GM18505 (cell line): ENCODE measurements at regions not wholly inside any gene's neighbourhood (a gene's known extent, or its start where the extent isn't known, plus 50 kb on each side); places are given as distances from the start of the nearest gene placed in this dataset.

Experiments
- ATAC-seq: cut with Tn5 transposase; IDR thresholded peaks from one replicate; pipeline ENCODE4 v1.9.1; 2021; ENCODE audit not compliant: unreplicated experiment
- POLR2A ChIP-seq: IDR thresholded peaks from 4 replicates; pipeline ENCODE4 v1.6.1; 2011; ENCODE audit warnings: borderline replicate concordance; ENCODE audit not compliant: insufficient read depth, insufficient read length; ENCODE audit errors: extremely low read depth

DNA sequence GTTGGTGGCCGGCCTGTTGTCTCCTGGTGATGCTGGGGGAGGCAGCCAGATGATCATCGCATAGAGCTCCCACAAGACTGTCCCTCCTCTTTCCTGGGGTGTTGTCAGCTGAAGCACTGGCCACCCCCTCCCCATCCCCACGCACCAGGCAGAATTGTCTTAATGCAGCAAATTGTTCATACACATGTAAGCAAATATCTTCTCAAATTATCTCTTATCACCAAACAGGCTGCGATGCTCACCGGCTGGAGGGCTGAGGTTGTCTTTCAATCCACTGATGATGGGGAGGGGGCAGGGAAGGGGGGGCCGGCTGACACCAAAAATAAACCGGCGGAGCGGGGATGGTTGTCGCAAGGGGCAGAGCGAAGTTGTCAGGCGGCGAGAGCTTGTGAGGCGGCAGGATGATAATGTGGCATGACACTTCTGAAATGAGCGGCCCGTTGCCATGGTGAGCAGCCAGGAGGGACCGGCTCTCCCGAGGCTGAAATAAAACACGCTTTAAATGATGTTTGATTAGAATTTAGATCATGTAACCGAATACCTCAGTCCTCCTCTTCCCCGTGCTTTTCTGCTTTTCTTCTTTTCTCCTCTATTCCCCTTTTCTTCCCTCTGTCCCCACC, 59.8 kb downstream of the MRM1 start:
- ATAC-seq: no peak
- TF ChIP-seq POLR2A: no peak

DNA sequence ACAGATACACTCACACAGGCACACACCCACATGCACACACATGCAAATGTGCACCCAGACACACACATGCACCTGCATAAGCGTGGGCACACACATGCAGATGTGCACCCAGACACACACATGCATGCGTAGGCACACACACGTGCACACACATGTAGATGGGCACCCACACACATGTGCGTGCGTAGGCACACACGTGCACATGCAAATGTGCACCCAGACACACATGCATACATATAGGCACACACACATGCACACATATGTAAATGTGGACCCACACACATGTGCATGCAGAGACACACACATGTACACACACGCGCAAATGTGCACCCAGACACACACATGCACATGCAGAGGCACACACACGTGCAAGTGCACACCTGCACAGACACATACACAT, 60.3 kb downstream of the MRM1 start:
- no peak for TF ChIP-seq POLR2A
- ATAC-seq: no peak

DNA sequence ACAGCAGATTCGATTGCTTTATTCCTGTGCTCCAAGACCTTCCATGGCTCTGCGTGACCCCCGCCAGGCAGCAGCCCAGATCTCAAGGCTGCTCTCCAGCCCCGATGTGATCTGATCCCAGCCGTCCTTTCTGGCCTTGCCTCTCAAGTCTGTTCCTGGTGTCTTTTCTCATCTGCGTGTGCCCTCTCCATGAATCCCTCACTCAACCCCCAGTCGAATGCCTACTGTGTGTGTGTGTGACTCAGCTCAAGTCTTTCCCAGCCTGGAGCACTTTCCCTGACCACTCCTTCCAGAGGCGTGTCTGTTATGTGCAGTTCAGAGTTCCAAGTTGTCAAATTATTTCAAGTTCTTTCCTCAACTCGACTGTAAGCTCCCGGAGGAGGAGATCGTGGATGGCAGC, 64.0 kb downstream of the MRM1 start:
- ATAC-seq: no peak
- TF ChIP-seq POLR2A: no peak

DNA sequence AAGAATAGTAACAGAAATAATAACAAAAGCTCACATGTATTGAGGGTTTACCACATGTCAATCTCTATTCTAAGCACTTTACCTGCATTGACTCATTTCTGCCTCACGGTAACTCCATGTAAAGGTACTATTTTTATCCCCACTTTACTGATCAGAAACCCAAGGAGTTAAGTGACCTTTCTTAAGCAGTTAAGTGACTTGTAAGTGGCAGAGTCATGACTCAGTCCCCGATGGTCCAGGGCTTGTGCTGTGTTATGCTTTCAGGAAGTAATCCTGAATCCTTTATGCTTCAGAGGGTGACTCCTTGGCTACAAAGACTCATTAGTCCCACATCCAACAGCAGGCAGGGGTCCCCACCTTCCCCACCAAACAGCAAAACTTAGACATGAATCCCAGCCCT, 66.5 kb downstream of the MRM1 start:
- no peak for ATAC-seq
- no peak for TF ChIP-seq POLR2A

DNA sequence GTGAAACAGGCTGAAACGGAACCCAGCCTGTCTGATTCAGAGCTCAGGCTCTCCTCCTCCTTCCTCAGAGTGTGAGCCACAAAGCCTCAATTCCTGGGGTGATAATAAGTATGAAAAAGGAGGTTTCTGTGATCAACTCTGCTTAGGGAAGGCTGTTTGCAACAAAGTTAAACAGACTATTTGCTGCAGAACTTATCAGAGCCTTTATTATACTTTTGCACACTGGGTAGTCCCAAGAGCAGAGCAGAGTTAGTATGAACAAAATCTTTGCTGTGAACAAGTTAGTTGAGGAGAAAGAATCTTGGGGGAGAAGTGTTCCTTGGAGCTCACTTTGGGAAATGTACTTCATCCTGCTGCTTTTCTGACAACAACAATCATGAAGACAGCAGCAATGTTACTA, 67.4 kb downstream of the MRM1 start:
- TF ChIP-seq POLR2A: no peak
- no peak for ATAC-seq

DNA sequence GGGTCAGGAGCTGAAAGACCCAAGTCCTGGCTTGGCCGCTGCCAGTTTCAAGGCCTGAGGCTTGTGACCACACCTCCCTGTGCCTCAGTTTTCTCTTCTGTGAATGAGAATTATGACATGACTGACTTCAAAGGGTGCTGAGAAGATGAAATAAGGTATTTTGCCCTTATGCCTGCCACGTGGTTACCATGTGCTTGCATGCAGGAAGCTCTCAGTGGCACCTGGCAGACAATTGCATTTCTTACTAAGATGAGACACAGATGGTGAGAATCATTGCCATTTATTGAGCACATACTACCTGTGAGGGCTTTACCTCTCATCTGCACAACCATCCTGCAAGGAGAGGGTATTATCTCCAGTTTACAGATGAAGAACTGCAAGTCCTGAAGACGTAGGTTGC, 69.8 kb downstream of the MRM1 start:
- no peak for ATAC-seq

GRCh38 chr17:36672403-36672918, 71.1 kb downstream of the MRM1 start:
- no peak for TF ChIP-seq POLR2A
- no peak for ATAC-seq

More for the DNA sequence above, 69.8 kb downstream of the MRM1 start:
- TF ChIP-seq POLR2A: no peak

GRCh38 chr17:36673068-36673467, 71.7 kb downstream of the MRM1 start:
- no peak for ATAC-seq
- no peak for TF ChIP-seq POLR2A

- ATAC-seq: no peak
- TF ChIP-seq POLR2A: no peak
These were observed 72.4 kb downstream of the MRM1 start for GRCh38 chr17:36673637-36674277.

DNA sequence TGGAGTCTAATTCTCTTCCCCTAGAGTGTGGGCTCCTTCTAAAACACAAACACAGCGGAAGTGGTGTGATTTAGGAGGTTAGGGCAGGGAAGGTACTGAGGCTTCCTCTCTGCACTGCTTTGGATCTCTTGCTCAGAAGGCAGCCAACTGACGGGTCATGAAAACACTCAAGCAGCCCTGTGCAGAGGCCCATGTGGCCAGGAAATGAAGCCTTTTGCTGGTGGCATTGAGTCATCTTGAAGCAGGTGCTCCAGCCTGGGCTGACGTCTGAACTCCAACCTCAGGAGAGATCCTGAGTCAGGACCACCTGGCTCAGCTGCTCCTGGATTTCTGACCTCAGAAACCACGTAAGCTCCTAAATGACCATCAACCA, 72.9 kb downstream of the MRM1 start:
- no peak for ATAC-seq
- no peak for TF ChIP-seq POLR2A

DNA sequence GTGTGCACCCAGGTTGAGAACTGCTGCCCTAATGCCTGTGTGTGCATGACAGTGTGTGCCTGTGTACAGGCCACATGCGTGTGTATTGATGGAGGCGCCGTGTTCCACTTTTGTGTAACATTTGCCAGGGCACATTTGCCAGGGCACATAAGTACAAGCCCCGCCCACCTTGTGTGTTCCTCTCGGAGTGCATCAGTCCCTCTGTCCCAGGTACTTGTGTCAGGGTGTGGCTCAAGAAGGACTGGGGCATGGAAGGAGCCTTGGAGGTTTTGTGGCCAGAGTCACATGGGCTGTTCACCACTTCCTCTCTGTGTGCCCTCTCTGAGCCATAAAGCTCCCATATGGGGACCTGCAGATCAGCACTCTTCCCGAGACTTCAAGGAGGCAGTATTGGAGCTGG, 73.9 kb downstream of the MRM1 start:
- ATAC-seq: no peak
- no peak for TF ChIP-seq POLR2A

GRCh38 chr17:36675786-36676185, 74.4 kb downstream of the MRM1 start:
- TF ChIP-seq POLR2A: no peak
- ATAC-seq: no peak

DNA sequence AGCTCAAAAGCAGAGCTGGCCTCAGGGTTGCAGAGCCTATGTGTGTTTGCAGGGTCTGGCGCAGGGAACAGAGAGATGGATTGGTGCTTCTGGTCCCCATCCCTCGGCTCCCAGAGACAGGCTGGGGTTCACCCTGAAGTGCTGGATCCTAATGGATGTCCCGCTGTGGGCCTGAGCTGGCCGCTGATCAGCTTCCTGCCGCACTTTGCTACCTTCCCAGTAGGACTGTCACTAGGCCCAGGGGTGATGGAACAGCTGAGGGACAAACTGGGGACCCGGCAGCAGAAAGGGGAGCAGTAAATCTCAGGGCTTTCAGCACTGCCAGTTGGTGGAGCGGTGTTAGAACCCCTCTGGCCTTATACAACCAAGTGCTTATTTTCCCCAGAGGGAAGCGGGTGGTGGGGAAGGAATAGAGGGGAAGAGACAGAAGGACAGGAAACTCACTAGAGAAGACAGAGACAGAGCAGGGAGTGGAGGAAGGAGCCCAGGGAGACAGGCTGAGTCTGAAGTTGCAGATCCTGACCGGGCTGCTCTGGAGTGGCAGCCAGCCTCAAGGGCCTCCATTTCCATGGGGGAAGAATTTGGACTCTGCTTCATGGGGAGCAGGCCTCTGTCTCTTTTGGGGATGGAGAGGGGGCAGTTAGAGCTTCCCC, 78.6 kb downstream of the MRM1 start:
- TF ChIP-seq POLR2A: no peak
- ATAC-seq: no peak

DNA sequence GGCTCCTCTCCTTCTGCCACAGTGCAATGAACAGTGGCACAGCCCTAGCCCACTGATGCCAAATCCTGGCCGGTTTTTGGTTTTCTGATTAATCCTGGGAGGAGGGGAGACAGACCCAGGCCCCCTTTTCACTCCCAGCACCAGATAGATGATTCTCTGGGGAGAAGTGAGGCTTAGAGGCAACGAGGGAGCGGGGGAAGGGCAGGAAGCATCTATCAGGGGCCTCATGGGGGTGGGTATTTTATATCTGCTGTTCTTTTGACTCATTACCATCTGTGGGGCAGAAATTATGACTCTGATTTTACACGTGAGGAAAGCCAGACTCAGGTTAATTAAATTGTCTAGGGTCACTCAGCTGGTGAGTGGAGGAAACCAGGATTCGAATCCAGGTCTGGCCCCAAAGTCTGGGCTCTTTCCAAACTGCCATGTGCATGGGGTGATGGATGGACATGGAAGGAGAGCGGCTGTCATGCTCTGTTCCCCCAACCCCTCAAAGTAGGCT, 79.4 kb downstream of the MRM1 start:
- ATAC-seq: no peak
- TF ChIP-seq POLR2A: no peak
